Activated CD4-positive, alpha-beta T cell treated with anti-CD3 and anti-CD28 coated beads, Interleukin-2, amount 10 ng/mL, durations not matched to agents 24 days and 14 days (primary cell): ENCODE measurements at regions not wholly inside any gene's neighbourhood (a gene's known extent, or its start where the extent isn't known, plus 50 kb on each side); places are given as distances from the start of the nearest gene placed in this dataset.
"Not testable (repeated sequence)": the region's sequence is repeated elsewhere in the genome, so short reads cannot be mapped to it uniquely, and the experiment has no call there.

Source experiments
- DNase-seq: peaks from one replicate; pipeline ENCODE4 v3.0.0; 2022
- H3K27ac Mint-ChIP-seq: one replicate; pipeline ENCODE4 v1.8.0; 2022; ENCODE audit warnings: mild to moderate bottlenecking, mixed read lengths
- H3K27me3 Mint-ChIP-seq: one replicate; pipeline ENCODE4 v1.8.0; 2022; ENCODE audit warnings: mixed read lengths
- H3K36me3 Mint-ChIP-seq: one replicate; pipeline ENCODE4 v1.8.0; 2022; ENCODE audit warnings: low read depth, mild to moderate bottlenecking, mixed read lengths
- H3K4me1 Mint-ChIP-seq: one replicate; pipeline ENCODE4 v1.8.0; 2021; ENCODE audit warnings: mixed read lengths
- H3K4me3 Mint-ChIP-seq: one replicate; pipeline ENCODE4 v1.8.0; 2022; ENCODE audit warnings: mild to moderate bottlenecking, moderate library complexity, mixed read lengths
- H3K9me3 Mint-ChIP-seq: one replicate; pipeline ENCODE4 v1.8.0; 2021; ENCODE audit warnings: mixed read lengths
- intact Hi-C: fragments of 100-400 bp; cut with micrococcal nuclease; formaldehyde crosslinking; loops from one replicate; pipeline ENCODE4 v1.15.1; 2023

- DNase-seq: no peak
- no peaks in the 10 kb centered on the region for H3K4me1 Mint-ChIP-seq
- H3K9me3 Mint-ChIP-seq: no peaks in the 10 kb centered on the region
- no peak overlapping the region for H3K27ac Mint-ChIP-seq
- intact Hi-C loops: no loop called here
- no peaks in the 10 kb centered on the region for H3K36me3 Mint-ChIP-seq
- no peak overlapping the region for H3K4me3 Mint-ChIP-seq
- no peaks in the 10 kb centered on the region for H3K27me3 Mint-ChIP-seq
These were observed 293.0 kb upstream of the CDH2 start for GRCh38 chr18:28469946-28470345.

GRCh38 chr18:28468901-28469300 is 292.0 kb upstream of the CDH2 start:
- H3K9me3 Mint-ChIP-seq: no peaks in the 10 kb centered on the region
- no peaks in the 10 kb centered on the region for H3K27me3 Mint-ChIP-seq
- no peak overlapping the region for H3K27ac Mint-ChIP-seq
- H3K4me1 Mint-ChIP-seq: no peaks in the 10 kb centered on the region
- no peak for DNase-seq
- intact Hi-C loops: no loop called here
- no peak overlapping the region for H3K4me3 Mint-ChIP-seq
- H3K36me3 Mint-ChIP-seq: no peaks in the 10 kb centered on the region

- no peaks in the 10 kb centered on the region for H3K36me3 Mint-ChIP-seq
- no peaks in the 10 kb centered on the region for H3K27me3 Mint-ChIP-seq
- H3K4me3 Mint-ChIP-seq: no peak overlapping the region
- intact Hi-C loops: no loop called here
- no peak for DNase-seq
- H3K27ac Mint-ChIP-seq: no peak overlapping the region
- H3K4me1 Mint-ChIP-seq: no peaks in the 10 kb centered on the region
- H3K9me3 Mint-ChIP-seq: no peaks in the 10 kb centered on the region
These were observed 289.3 kb upstream of the CDH2 start for GRCh38 chr18:28466204-28466603.

- Mint-ChIP-seq H3K27me3 (no peaks in the 10 kb centered on the region), H3K36me3 (no peaks in the 10 kb centered on the region), H3K4me1 (no peaks in the 10 kb centered on the region), H3K9me3 (no peaks in the 10 kb centered on the region), H3K4me3 (no peak overlapping the region), H3K27ac (no peak overlapping the region)
- intact Hi-C loops: no loop called here
- no peak for DNase-seq
These were observed 282.7 kb upstream of the CDH2 start for GRCh38 chr18:28459587-28459986.

GRCh38 chr18:28458751-28459150 is 281.8 kb upstream of the CDH2 start:
- no peaks in the 10 kb centered on the region for H3K27me3 Mint-ChIP-seq
- DNase-seq: no peak
- H3K36me3 Mint-ChIP-seq: no peaks in the 10 kb centered on the region
- H3K27ac Mint-ChIP-seq: no peak overlapping the region
- intact Hi-C loops: no loop called here
- no peak overlapping the region for H3K4me3 Mint-ChIP-seq
- H3K9me3 Mint-ChIP-seq: no peaks in the 10 kb centered on the region
- H3K4me1 Mint-ChIP-seq: no peaks in the 10 kb centered on the region

GRCh38 chr18:28457784-28458183 is 280.9 kb upstream of the CDH2 start:
- H3K36me3 Mint-ChIP-seq: no peaks in the 10 kb centered on the region
- H3K9me3 Mint-ChIP-seq: no peaks in the 10 kb centered on the region
- intact Hi-C loops: no loop called here
- DNase-seq: no peak
- no peak overlapping the region for H3K4me3 Mint-ChIP-seq
- no peak overlapping the region for H3K27ac Mint-ChIP-seq
- no peaks in the 10 kb centered on the region for H3K4me1 Mint-ChIP-seq
- no peaks in the 10 kb centered on the region for H3K27me3 Mint-ChIP-seq

GRCh38 chr18:28455971-28456370 is 279.0 kb upstream of the CDH2 start:
- Mint-ChIP-seq H3K9me3 (peaks cover under 1% of the 10 kb centered on the region), H3K27ac (no peak overlapping the region), H3K27me3 (no peaks in the 10 kb centered on the region), H3K4me1 (no peaks in the 10 kb centered on the region), H3K36me3 (no peaks in the 10 kb centered on the region), H3K4me3 (no peak overlapping the region)
- intact Hi-C loops: no loop called here
- DNase-seq: no peak

- intact Hi-C loops: no loop called here
- no peak for DNase-seq
- H3K36me3 Mint-ChIP-seq: no peaks in the 10 kb centered on the region
- no peaks in the 10 kb centered on the region for H3K9me3 Mint-ChIP-seq
- H3K27ac Mint-ChIP-seq: no peak overlapping the region
- no peak overlapping the region for H3K4me3 Mint-ChIP-seq
- H3K4me1 Mint-ChIP-seq: no peaks in the 10 kb centered on the region
- H3K27me3 Mint-ChIP-seq: no peaks in the 10 kb centered on the region
These were observed 262.9 kb upstream of the CDH2 start for GRCh38 chr18:28439870-28440269.

GRCh38 chr18:28438381-28438780 is 261.5 kb upstream of the CDH2 start:
- Mint-ChIP-seq H3K4me3 (no peak overlapping the region), H3K4me1 (no peaks in the 10 kb centered on the region), H3K36me3 (no peaks in the 10 kb centered on the region), H3K9me3 (no peaks in the 10 kb centered on the region), H3K27me3 (no peaks in the 10 kb centered on the region), H3K27ac (no peak overlapping the region)
- no peak for DNase-seq
- intact Hi-C loops: no loop called here

GRCh38 chr18:28432339-28432738 is 255.4 kb upstream of the CDH2 start:
- H3K27me3 Mint-ChIP-seq: no peaks in the 10 kb centered on the region
- DNase-seq: no peak
- intact Hi-C loops: no loop called here
- no peaks in the 10 kb centered on the region for H3K4me1 Mint-ChIP-seq
- H3K27ac Mint-ChIP-seq: no peak overlapping the region
- H3K9me3 Mint-ChIP-seq: peaks cover 6% of the 10 kb centered on the region
- no peaks in the 10 kb centered on the region for H3K36me3 Mint-ChIP-seq
- no peak overlapping the region for H3K4me3 Mint-ChIP-seq

- no peaks in the 10 kb centered on the region for H3K4me1 Mint-ChIP-seq
- no peak overlapping the region for H3K4me3 Mint-ChIP-seq
- intact Hi-C loops: no loop called here
- no peak for DNase-seq
- H3K27me3 Mint-ChIP-seq: no peaks in the 10 kb centered on the region
- peaks cover 10% of the 10 kb centered on the region for H3K9me3 Mint-ChIP-seq
- H3K27ac Mint-ChIP-seq: no peak overlapping the region
- no peaks in the 10 kb centered on the region for H3K36me3 Mint-ChIP-seq
These were observed 249.0 kb upstream of the CDH2 start for GRCh38 chr18:28425886-28426285.

- no peak overlapping the region for H3K4me3 Mint-ChIP-seq
These were observed 245.6 kb upstream of the CDH2 start for GRCh38 chr18:28422577-28422976.

GRCh38 chr18:28421950-28422349 is 245.0 kb upstream of the CDH2 start:
- not testable (repeated sequence) for H3K27ac Mint-ChIP-seq, H3K36me3 Mint-ChIP-seq, H3K27me3 Mint-ChIP-seq

More at GRCh38 chr18:28422577-28422976, 245.6 kb upstream of the CDH2 start:
- no peak for DNase-seq
- Mint-ChIP-seq H3K9me3 (peaks cover 6% of the 10 kb centered on the region), H3K36me3 (no peaks in the 10 kb centered on the region), H3K27ac (no peak overlapping the region), H3K27me3 (no peaks in the 10 kb centered on the region), H3K4me1 (no peaks in the 10 kb centered on the region)
- intact Hi-C loops: no loop called here

GRCh38 chr18:28412521-28412920 is 235.6 kb upstream of the CDH2 start:
- Mint-ChIP-seq H3K27me3 (no peaks in the 10 kb centered on the region), H3K36me3 (no peaks in the 10 kb centered on the region), H3K9me3 (peaks cover 13% of the 10 kb centered on the region), H3K27ac (no peak overlapping the region), H3K4me3 (no peak overlapping the region), H3K4me1 (no peaks in the 10 kb centered on the region)
- intact Hi-C loops: no loop called here
- no peak for DNase-seq

More at GRCh38 chr18:28421950-28422349, 245.0 kb upstream of the CDH2 start:
- DNase-seq, H3K9me3 Mint-ChIP-seq, H3K4me1 Mint-ChIP-seq, intact Hi-C loops, H3K4me3 Mint-ChIP-seq: not testable (repeated sequence)

GRCh38 chr18:28411806-28412205 is 234.9 kb upstream of the CDH2 start:
- no peak overlapping the region for H3K27ac Mint-ChIP-seq
- intact Hi-C loops: no loop called here
- no peaks in the 10 kb centered on the region for H3K36me3 Mint-ChIP-seq
- H3K4me3 Mint-ChIP-seq: no peak overlapping the region
- H3K9me3 Mint-ChIP-seq: peaks cover 13% of the 10 kb centered on the region
- H3K27me3 Mint-ChIP-seq: no peaks in the 10 kb centered on the region
- DNase-seq: no peak
- no peaks in the 10 kb centered on the region for H3K4me1 Mint-ChIP-seq
